RWPE2 (cell line): ENCODE measurements at regions not wholly inside any gene's neighbourhood (a gene's known extent, or its start where the extent isn't known, plus 50 kb on each side); places are given as distances from the start of the nearest gene placed in this dataset.

Experiments
- ATAC-seq: fragments of 200-7000 bp; cut with Tn5 transposase; 3 replicates; pipeline ENCODE4 v1.9.1; 2021; ENCODE audit warnings: low read depth
- DNase-seq: peaks from one replicate; pipeline ENCODE4 v3.0.0-alpha.2; 2020; ENCODE audit warnings: low spot score
- H3K27ac ChIP-seq: fragments of 450-650 bp; 2 replicates; pipeline ENCODE4 v1.5.1; 2017; ENCODE audit warnings: mild to moderate bottlenecking; ENCODE audit not compliant: poor library complexity, severe bottlenecking
- H3K27me3 ChIP-seq: fragments of 250-450 bp; sonication (Bioruptor Pico); 2 replicates; pipeline ENCODE4 v1.5.1; 2021; ENCODE audit warnings: mild to moderate bottlenecking, moderate library complexity; ENCODE audit not compliant: insufficient read depth, poor library complexity, severe bottlenecking
- H3K36me3 ChIP-seq: fragments of 250-450 bp; sonication (Bioruptor Pico); 2 replicates; pipeline ENCODE4 v1.5.1; 2020; ENCODE audit warnings: low read depth, mild to moderate bottlenecking, moderate library complexity
- H3K4me1 ChIP-seq: fragments of 250-450 bp; sonication (Bioruptor Pico); 2 replicates; pipeline ENCODE4 v1.5.1; 2021; ENCODE audit warnings: mild to moderate bottlenecking, moderate library complexity; ENCODE audit not compliant: insufficient read depth, poor library complexity, severe bottlenecking
- H3K4me3 ChIP-seq: fragments of 250-450 bp; sonication (Bioruptor Pico); 2 replicates; pipeline ENCODE4 v1.5.1; 2021; ENCODE audit warnings: mild to moderate bottlenecking, moderate library complexity; ENCODE audit not compliant: severe bottlenecking
- H3K9me3 ChIP-seq: fragments of 250-450 bp; sonication (Bioruptor Pico); 2 replicates; pipeline ENCODE4 v1.5.1; 2021; ENCODE audit warnings: mild to moderate bottlenecking, moderate library complexity; ENCODE audit not compliant: severe bottlenecking
- TF ChIP-seq, protein P1 (sequence below): fragments of 450-650 bp; IDR thresholded peaks from one replicate; pipeline ENCODE4 v1.5.1; 2017; ENCODE audit warnings: mild to moderate bottlenecking, moderate library complexity; ENCODE audit not compliant: poor library complexity, severe bottlenecking

GRCh38 chr10:124224331-124225028 lies 131.1 kb upstream of the CHST15 start:
- H3K4me3 ChIP-seq = no peak overlapping the region
- no peak for DNase-seq
- TF ChIP-seq, protein P1, sequence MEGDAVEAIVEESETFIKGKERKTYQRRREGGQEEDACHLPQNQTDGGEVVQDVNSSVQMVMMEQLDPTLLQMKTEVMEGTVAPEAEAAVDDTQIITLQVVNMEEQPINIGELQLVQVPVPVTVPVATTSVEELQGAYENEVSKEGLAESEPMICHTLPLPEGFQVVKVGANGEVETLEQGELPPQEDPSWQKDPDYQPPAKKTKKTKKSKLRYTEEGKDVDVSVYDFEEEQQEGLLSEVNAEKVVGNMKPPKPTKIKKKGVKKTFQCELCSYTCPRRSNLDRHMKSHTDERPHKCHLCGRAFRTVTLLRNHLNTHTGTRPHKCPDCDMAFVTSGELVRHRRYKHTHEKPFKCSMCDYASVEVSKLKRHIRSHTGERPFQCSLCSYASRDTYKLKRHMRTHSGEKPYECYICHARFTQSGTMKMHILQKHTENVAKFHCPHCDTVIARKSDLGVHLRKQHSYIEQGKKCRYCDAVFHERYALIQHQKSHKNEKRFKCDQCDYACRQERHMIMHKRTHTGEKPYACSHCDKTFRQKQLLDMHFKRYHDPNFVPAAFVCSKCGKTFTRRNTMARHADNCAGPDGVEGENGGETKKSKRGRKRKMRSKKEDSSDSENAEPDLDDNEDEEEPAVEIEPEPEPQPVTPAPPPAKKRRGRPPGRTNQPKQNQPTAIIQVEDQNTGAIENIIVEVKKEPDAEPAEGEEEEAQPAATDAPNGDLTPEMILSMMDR = no peak
- no peaks in the 10 kb centered on the region for H3K27me3 ChIP-seq
- H3K36me3 ChIP-seq = no peaks in the 10 kb centered on the region
- no peak overlapping the region for H3K27ac ChIP-seq
- H3K9me3 ChIP-seq = no peaks in the 10 kb centered on the region
- no peaks in the 10 kb centered on the region for H3K4me1 ChIP-seq
- peak; percentile 54; the same call in 2 of the 3 replicates for ATAC-seq

DNA sequence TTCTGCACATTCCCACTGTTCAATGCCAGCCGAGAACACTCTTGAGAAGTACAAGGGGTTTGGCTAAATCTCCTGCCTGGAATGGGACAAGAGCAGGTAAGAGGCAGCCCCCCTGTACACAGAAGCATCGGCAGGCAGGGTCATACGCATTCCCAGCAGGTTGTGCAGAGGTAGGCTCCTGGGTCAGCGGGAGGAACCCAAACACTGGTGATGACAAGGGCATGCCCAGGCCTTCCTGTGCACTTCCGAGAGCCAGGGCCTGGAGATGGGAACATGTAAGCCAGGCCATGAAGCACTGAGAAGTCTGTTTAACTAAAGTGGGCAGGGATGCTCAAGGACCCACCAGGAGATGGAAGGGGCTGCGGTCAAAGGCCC lies 130.3 kb upstream of the CHST15 start:
- H3K27me3 ChIP-seq = no peaks in the 10 kb centered on the region
- TF ChIP-seq, protein P1 = no peak
- H3K4me1 ChIP-seq = no peaks in the 10 kb centered on the region
- ATAC-seq (no peak), DNase-seq (no peak)
- no peaks in the 10 kb centered on the region for H3K36me3 ChIP-seq
- no peaks in the 10 kb centered on the region for H3K9me3 ChIP-seq
- H3K4me3 ChIP-seq = no peak overlapping the region
- no peak overlapping the region for H3K27ac ChIP-seq

DNA sequence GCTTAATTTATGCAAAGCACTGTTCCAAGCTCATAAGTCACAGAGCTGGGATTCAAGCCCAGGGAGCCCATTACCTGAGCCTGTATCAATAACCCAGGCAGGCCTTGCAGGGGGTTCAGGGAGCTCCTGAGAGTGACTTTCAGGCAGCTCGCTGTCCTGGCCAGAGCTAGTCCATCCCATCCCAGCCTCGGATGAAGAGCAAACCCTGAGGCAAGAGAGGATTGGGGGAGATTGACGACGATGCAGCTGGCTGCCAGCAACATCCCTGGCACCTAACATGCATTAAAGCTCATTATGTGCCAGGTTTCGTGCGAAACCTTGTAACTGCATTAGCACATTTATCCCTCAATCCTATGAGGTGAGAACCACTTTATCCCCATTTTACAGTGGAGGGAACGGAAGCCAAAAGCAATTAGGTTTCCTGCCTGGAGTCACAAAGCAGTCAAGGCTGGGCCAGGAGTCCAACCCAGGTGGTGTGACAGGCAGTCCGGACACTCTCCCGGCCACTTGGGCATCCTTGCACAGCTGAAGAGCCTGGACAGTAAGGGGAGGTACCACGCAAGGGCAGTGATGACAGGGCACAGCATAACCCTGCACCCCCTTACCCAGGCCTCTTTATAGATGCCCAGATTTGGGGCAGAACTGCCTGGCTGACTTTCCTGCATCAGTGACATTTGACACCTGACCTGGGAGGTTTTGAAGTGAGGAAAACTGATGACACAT lies 129.8 kb upstream of the CHST15 start:
- Histone ChIP-seq H3K4me3 (no peak overlapping the region), H3K27me3 (no peaks in the 10 kb centered on the region), H3K36me3 (no peaks in the 10 kb centered on the region), H3K27ac (no peak overlapping the region), H3K4me1 (no peaks in the 10 kb centered on the region), H3K9me3 (no peaks in the 10 kb centered on the region)
- no peak for ATAC-seq
- DNase-seq = no peak
- TF ChIP-seq, protein P1 = no peak

GRCh38 chr10:124222318-124222987 lies 129.1 kb upstream of the CHST15 start:
- H3K27me3 ChIP-seq = no peaks in the 10 kb centered on the region
- H3K36me3 ChIP-seq = no peaks in the 10 kb centered on the region
- TF ChIP-seq, protein P1 = no peak
- H3K4me3 ChIP-seq = no peak overlapping the region
- ATAC-seq (no peak), DNase-seq (no peak)
- no peaks in the 10 kb centered on the region for H3K9me3 ChIP-seq
- H3K27ac ChIP-seq = no peak overlapping the region
- H3K4me1 ChIP-seq = no peaks in the 10 kb centered on the region
